GM18868 (cell line): ENCODE measurements at regions not wholly inside any gene's neighbourhood (a gene's known extent, or its start where the extent isn't known, plus 50 kb on each side); places are given as distances from the start of the nearest gene placed in this dataset.

Experiments used
- ATAC-seq: cut with Tn5 transposase; IDR thresholded peaks from one replicate; pipeline ENCODE4 v1.9.1; 2021; ENCODE audit warnings: mild to moderate bottlenecking, moderate library complexity; ENCODE audit not compliant: unreplicated experiment

DNA sequence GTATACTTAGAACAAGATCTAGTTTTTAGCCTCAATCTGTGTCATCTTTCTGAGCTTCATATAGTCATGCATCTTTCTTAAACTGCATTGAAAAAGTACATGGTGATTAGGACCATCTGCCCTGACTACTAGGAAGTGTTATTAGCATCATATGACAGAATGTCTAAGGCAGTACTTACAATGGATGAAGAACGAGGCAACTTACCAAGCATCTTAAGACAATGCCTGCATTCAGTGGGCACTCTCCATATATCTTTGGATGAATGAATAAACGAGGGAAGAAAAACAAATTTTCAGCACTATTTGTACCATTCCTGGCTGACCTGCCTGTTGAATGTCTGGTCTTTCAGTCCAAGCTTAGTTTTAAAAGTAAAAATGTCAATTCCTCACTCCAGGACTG is 185.4 kb upstream of the EPHA3 start:
- no peak for ATAC-seq

DNA sequence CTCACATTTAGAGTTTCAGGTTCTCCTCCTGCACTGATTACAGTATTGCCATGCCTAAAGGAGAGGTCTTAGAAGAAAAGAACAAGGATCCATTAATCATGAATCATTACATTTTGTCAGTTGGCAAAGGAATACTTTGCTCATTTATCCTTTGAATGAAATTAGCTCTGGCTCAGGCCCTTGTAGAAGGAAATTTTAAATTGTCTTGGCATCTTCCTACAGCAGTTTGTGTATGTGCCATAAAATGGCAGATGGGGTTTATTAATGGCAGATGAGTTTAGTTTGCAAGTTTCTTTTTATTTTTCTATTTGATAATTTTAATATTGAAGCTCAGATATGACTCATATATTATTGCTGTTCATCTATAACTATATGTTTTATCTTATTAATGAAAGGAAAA is 181.2 kb upstream of the EPHA3 start:
- no peak for ATAC-seq

DNA sequence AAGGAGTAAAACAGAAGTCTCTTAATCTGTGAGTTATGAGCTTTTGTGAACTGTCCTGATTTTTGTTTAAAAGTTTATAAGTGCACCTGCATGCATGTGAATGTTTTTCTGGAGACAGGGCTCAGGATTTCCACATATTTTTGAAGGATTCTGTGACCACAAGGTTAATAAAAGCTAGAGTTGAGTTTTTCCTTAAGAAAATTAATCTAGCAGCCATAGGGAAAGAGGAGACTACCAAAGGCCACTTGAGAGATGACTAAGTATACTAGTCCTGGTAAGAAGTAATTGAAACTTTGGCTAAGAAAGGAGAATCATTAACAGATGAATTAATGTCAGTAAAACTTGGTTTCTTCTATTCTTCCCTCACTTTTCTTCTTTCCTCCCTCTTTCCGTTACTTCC is 176.8 kb upstream of the EPHA3 start:
- ATAC-seq: no peak

DNA sequence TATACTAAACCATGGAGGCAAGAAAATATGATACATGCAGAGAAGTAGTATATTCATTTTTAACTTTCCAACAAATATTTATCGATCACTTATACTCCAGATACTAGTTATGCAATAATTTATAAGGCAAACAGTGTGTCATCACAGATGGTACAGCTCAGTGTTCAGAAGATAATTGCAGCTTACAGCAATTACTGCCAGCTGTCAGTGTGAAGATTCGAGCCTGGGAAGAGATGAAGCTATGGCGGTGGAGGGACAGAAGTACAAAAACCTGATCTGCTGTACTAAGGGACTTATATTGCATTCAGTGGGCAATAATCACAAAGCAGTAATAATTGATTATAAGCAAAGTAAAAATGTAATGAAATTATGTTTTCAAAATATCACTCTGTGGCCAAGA is 170.6 kb upstream of the EPHA3 start:
- no peak for ATAC-seq

DNA sequence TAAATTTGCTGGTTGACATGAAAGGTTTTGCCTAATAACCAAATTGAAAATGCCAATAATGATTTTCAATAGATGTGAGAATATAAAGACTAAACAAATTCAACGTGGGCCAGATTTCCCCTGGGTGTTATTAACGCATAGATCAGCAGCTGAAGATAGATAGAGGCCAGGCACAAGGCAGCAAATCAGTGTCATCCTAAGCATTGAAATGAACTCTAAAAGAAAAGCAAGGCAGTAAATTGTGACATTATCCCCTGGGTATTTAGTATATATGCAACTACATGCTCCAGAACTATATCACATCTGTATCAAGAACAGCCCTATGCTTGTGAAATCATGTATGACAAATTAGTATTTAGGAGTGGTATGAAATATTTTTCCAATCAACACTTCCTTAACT is 167.1 kb upstream of the EPHA3 start:
- ATAC-seq: no peak

DNA sequence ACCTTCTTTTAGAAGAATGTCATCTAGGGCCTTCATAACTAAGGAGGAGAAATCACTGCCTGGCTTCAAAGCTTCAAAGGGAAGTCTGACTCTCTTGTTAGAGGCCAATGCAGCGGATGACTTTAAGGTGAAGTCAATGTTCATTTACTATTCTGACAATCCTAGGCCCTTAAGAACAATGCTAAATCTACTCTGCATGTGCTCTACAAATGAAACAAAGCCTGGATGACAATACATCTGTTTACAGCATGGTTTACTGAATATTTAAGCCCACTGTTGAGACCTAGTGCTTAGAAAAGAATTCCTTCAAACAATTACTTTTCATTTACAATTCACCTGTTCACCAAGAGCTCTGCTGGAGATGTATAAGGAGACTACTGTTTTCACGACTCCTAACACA is 160.4 kb upstream of the EPHA3 start:
- no peak for ATAC-seq

DNA sequence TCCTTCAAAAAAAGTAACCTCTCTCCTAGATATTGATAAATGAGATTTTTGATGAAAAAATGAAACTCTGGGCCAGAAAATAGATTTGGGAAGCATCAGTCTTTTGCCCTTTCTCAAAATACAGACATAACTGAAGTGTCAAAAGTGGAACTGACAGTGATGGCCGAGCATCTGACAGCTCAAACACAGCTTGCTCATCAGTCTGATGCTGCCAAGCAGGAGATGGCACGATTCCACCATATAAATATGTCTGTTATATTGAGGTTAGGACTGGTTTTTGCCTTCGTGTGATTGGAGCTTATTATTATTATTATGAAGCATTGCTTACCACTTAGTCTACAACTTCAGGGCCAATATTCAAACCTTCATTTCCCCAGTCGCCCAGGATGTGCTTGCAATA is 152.6 kb upstream of the EPHA3 start:
- ATAC-seq: no peak

DNA sequence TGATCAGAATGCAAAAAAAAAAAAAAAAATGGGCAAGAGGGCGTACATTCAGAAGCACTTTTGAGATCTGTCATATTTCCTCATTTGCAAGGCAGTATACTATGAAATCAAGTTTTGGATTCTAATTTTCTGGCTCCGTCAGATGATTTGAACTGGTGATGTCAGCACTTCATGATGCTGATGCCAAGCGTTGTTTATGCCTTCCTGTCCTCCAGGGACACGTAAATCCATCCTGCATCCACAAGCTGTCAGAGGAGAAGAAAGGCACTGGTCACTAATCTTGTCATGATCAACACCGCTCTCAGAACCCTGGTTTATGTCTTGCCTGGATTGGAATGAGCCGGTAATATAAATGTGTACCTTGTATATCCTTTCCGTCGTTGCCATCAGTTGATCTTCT is 152.1 kb upstream of the EPHA3 start:
- ATAC-seq: no peak

DNA sequence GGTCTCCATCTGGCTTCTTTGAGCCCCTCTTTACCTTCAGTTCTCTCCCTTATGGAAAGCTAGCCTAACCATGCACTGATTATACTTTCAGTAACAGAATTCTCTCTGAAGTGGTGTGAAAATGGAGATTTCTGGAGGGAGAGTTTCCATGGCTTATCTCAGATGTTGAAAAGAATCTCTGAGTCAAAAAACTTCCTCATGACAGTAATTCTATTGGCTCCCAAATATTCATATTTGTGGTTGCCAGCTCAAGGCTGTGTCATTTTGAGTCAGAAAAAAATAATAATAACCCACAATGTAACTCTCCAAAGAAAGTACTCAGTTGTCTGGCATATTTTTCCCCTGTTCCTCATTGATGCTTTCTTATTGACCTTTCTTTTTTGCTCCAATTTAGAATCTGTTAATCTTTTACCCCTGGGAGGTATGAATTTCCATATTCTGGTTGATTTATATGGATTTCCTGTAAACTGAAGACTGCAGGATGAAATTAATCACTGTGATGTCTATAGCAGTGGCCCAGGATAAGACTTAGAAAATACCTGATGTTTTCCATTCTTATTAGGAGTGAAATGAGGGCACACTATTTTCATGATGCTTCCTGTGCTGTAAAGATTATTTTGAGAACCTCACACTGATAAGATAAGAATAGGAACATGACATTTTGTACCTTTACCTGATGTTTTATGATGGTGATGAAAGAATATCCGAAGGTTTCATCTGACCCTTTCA is 149.5 kb upstream of the EPHA3 start:
- ATAC-seq: no peak

DNA sequence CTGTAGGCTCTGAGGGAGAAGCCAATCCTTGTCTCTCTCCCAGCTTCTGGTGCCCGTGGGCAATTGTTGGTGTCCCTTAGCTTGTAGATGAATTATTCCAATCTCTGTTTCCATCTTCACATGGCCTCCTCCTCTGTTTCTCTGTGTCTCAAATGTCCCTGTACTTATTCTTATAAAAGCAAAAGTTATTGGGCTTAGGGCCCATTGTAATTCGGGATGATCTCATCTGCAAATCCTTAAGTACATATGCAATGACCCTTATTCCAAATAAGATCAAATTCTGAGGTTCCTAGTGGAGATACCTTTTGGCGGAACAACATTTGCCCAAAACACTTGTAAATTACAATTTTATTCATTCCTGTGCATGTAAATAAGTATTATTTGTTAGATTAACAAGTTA is 147.4 kb upstream of the EPHA3 start:
- ATAC-seq: no peak

DNA sequence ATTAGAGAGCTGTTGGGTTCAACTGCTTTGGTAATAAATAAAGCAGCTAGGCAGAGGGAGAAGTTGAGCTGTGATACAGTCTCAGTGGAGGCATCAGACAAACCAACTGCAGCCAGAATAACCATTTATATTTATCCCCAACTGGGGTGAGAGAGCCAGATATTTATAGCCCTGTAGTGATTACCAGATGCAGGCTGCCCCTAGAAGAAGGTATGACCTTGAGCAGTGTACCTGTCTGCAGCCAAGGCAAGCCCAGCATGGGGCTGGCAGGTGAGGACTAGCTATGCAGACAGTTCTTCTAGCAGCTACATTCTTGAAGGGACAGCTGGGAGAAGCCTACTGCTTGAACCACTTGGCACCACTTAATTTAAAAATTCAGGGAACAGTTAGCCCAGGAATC is 144.4 kb upstream of the EPHA3 start:
- no peak for ATAC-seq

DNA sequence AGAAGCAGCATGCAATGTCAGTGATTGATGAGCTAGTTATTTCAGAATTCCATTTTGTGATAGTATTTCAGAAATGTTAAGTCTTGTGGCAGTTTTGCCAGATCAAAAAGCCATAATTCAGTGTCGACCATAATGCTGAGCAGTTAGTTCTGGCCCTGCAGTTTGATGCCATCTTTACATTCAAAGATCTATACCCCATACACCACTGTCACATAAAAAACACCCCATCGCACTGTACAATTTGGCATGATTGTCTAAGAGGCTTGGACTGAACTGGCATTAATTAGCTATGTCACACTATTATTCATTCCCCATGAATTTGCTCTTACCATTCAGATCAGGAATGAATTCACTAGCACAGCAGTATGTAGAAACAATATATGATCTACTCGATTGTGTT is 127.7 kb upstream of the EPHA3 start:
- no peak for ATAC-seq

DNA sequence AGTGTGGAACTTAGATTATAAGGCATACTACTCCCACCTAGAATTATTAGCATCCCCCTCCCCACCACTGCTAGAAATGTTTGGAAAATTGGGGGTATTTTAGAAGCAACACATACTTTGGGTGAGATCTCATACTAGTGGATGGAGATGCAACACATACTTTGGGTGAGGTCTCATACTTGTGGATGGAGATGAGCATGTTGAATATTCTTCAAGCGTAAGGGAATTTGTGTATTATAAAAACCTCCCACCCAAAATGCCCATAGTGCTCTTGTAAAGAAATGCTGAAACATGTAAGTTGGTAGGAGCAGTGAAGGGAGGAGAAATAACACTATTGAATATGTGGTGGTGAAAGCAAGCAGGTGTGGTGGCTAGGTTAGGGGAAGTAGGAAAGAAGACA is 124.0 kb upstream of the EPHA3 start:
- no peak for ATAC-seq

DNA sequence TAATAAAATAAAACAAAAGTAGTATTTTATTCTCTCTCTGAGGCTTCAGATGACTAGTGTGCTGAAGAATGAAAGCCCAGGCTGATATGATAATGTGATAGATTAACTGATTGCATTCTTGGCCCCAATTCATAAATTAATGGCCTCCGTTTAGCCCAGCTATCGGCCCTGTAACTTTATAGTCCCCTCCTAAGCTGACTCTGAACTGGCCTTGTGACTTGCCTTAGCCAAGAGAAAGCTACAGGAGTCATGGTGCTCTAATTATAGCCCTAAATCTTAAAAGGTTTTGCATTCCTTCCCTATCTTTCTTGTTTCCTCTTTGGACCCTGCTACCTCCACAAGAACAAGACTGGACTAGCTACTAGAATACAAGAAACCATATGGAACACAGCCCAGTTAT is 123.2 kb upstream of the EPHA3 start:
- no peak for ATAC-seq

DNA sequence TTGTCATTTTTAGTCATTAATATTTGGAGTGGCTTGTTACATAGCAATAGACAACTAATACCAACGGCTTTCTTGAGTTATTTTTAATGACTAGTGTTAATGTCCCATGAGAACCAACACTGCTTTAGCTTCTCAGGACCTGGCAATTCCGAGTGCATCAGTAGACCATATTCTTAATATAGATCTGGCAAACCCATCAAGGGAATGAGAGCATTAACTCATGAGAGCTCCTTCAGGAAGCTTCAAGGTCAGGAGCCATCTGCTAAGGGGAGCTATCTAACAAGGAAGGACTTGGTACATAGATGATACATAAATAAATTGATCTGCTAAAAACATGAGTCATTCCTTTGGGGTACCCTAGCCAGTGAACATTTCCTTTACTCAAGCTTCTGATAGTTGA is 122.6 kb upstream of the EPHA3 start:
- ATAC-seq: no peak

DNA sequence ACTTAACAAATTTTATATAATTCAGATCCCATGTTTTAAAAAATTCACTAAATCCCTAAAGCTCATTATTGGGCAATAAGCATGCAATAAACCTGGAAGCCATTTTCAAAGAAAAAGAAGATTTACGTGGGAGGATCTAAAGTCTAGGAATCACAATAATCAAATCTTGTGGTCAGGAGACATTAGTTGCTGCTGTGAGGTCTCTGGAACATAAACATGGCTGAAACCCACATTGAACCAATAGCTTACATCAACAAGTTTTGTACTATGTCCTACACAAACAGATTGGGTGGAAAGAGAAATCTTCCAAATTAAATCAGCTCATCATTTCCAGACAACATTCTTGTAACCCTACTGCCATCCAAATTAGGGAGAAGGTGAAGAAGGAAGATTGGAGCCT is 121.9 kb upstream of the EPHA3 start:
- no peak for ATAC-seq

DNA sequence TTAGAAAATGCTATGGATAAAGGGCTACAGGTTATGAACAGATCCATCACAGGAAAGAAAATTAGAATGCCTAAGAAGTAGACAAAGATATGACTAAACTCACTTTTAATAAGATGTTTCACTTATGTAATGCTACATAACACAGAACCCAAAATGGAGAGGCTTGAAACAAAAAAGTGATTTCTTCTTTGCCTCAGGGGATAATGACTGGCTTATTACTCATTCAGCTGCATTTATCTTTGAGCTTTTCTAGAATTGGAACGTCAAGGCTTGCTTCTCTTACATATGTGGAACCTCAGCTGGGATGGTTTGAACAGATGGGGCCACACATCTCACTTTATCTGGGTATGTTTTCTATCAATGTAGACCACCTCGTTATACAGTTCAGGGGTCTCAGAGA is 120.6 kb upstream of the EPHA3 start:
- ATAC-seq: no peak

DNA sequence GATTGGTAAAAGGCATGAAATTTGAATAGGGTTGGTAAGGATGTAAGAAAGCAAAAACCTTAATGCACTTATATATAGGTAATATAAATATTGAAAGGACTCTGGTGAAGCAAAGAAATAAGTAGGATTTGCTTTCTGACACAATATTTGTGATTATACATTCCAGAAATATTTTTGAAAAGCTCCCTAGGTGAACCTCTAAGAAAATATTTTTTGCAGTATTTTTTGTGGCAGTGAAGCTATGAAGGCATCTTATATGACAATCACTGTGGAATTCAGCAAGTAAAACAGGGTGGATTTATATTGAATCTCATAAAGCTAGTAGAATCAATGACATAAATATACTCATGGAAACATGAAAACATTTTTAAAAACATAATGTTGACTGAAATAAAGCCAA is 119.6 kb upstream of the EPHA3 start:
- no peak for ATAC-seq

DNA sequence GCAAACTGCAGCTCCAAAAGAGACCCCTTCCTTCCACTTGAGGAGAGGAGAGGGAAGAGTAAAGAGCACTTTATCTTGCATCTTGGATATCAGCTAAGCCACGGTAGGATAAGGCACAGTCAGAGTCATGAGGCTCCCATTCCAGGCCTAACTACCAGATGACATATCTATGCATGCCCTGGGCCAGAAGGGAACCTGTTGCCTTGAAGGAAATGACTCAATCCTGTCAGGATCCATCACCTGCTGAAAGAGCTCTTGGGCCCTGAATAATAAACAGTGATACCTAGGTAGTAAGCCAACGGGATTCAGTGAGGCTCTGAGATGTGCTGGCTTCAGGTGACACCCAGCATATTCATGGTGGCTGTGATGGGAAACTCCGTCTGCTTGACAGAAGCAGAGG is 118.5 kb upstream of the EPHA3 start:
- no peak for ATAC-seq

DNA sequence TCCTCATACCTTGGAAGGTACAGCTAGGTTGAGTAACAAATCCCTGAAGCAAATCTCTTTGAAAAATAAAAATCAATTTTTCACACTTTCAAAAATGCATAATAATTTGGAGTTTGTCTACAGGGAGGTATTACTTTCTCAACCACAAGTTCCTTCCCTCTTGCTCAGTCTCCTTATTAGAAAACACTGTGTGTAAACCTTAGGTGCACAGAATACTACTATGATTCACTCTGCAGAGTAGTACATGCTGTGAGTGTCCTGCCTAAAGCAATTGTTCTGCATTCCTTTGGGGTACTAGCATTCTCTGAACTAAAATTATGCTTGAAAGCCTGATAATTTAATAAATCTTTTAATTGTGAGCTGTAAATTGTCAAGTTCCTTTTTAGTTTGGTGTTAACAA is 115.9 kb upstream of the EPHA3 start:
- no peak for ATAC-seq

DNA sequence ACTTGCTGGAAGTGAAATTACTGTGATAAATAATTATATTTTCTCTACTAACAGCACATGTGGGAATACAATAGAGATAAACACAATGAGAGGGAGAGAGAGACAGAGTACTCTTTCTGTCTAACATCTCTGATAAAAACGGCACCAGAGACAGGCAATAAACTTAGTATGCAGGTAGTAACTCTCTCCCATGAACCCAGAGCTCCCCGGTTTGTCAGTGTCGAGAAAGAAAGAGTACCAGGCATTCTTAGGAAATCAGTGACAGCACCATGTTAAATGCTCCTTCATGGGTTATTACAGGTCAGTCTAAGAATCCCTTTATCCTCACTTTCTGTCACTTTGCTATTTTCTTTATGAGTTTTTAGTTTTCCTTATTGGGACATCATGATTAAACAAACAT is 110.7 kb upstream of the EPHA3 start:
- no peak for ATAC-seq

DNA sequence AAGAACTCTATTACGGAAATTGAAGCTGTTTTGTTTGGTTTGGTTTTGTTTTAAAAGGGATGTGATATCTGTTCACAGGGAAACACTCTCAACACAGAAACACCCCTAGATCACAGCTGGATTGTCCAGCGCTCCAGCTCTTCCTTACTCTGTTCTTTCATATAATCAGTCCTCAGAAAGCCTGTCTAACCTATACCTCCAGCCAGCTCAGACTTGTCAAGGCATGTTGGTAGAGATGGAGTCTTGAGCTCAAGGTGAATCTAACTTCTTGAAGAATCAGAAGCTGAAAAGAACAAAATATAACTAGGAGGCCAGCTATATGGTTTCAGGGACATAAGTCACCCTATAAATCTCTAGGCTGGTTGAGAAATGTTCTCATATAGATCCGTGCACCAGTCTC is 110.2 kb upstream of the EPHA3 start:
- no peak for ATAC-seq

DNA sequence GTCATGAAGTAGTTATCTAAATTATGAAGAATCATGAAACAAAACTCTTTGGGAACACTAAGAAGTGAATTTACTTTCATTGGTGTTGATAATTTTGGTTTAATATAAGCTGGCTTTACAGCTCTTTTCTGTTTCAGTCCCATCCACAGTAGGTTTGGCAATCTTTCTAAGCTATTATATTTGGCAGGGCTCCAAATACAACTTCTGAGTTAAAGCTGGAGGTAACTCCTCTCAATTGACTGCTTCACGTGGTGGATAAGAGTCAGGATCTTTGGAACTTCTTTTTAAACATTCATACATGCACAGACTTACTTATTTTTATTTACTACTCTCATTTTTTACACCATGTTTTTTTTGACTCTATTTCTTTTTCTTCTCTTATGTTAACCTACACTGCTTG is 106.5 kb upstream of the EPHA3 start:
- ATAC-seq: no peak

DNA sequence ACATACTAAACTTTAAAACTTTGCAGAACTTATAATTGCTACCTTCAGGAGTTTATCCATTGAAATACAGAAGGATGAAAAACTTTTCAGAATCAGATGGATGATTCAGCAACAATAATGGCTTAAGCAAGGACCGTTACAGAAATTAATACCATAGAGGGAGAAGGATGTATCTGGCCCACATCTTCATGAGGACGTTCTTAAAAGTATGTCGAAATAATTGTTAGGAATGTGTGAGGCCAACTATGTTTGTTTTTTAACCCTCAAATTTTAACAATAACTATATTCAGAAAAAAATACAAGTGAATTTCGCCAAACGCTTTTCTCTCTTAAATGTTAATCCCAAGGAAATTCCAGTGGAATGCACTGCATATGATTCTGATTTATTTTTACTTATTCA is 105.2 kb upstream of the EPHA3 start:
- ATAC-seq: no peak
